GM12873 (cell line): ENCODE measurements at regions not wholly inside any gene's neighbourhood (a gene's known extent, or its start where the extent isn't known, plus 50 kb on each side); places are given as distances from the start of the nearest gene placed in this dataset.

Source experiments
- TF ChIP-seq, protein P1 (sequence below): IDR thresholded peaks from 2 replicates; pipeline ENCODE4 v1.5.1; 2012; ENCODE audit warnings: low read depth, mild to moderate bottlenecking, moderate library complexity, low read length, control low read depth; ENCODE audit not compliant: insufficient read depth; ENCODE audit errors: missing control alignments

DNA sequence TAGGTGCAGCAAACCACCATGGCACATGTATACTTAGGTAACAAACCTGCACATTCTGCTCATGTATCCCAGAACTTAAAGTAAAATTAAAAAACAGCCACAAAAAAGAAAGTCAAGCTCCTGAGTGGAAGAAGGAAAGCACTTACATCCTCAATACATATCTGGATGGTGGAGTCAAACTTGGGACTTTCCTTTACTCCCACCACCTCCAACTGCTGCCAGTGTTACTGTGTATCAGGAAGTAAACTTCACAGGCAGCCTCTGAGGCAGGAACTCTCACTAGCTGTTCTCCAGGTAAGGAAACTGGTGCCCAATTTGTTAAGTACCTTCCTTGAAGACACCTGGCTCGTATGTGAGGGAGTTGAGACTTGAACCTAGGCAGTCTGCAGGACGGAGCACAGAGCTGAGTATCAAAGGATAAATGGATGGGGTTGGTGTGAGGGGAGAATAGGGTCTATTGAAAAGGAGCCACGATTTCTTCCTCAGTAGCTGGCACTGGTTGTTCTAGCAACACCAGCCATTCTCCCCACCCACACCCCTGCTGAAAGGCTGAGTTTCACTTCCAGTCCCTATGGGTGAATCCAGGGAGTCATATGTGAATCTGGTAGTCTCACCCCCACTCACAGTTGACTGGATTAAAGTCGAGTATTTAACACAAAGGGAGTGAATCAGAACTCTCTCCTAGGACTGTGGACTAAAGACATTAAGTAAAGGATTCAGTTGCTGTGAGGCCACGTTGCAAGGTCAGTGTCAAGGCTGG, 50.0 kb upstream of the GPR39 start:
- TF ChIP-seq, protein P1, sequence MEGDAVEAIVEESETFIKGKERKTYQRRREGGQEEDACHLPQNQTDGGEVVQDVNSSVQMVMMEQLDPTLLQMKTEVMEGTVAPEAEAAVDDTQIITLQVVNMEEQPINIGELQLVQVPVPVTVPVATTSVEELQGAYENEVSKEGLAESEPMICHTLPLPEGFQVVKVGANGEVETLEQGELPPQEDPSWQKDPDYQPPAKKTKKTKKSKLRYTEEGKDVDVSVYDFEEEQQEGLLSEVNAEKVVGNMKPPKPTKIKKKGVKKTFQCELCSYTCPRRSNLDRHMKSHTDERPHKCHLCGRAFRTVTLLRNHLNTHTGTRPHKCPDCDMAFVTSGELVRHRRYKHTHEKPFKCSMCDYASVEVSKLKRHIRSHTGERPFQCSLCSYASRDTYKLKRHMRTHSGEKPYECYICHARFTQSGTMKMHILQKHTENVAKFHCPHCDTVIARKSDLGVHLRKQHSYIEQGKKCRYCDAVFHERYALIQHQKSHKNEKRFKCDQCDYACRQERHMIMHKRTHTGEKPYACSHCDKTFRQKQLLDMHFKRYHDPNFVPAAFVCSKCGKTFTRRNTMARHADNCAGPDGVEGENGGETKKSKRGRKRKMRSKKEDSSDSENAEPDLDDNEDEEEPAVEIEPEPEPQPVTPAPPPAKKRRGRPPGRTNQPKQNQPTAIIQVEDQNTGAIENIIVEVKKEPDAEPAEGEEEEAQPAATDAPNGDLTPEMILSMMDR, result no peak
